SU-DHL-6 (cell line): ENCODE measurements at regions not wholly inside any gene's neighbourhood (a gene's known extent, or its start where the extent isn't known, plus 50 kb on each side); places are given as distances from the start of the nearest gene placed in this dataset.

ENCODE experiments used
- CTCF ChIP-seq: fragments of 200-600 bp; sonication (generic); IDR thresholded peaks from one replicate; pipeline ENCODE4 v1.5.1; 2017; ENCODE audit warnings: antibody characterized with exemption, mild to moderate bottlenecking, low read length, moderate library complexity; ENCODE audit not compliant: insufficient read depth, poor library complexity, severe bottlenecking
- EZH2phosphoT487 ChIP-seq: fragments of 200-600 bp; sonication (generic), shearing (Covaris generic); conservative IDR thresholded peaks from 2 replicates; pipeline ENCODE4 v1.6.1; 2018; ENCODE audit warnings: mild to moderate bottlenecking, antibody characterized with exemption, low read length, moderate library complexity, mixed read lengths

DNA sequence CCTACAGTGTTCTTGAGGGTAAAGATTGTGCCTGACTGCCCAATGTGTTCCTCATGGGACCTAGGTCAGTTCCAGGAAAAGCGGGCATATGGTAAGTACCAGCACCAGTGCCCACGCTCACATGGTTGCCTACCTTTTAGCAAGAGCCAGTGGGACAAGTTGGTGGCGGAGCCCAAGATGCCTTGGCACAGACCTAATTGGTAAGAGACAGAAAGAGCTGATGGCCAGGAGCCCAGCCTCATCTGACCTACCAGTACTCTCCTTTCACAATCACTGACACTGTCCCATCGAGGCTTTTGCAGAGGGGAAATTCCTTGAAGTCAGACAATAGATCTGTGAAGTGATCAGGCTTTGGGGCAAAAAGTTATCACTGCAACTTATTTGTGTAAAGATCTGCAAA is 98.4 kb upstream of the BCL6 start:
- TF ChIP-seq CTCF (no peak), EZH2phosphoT487 (no peak)
